ENCODE measurements at regions not wholly inside any gene's neighbourhood (a gene's known extent, or its start where the extent isn't known, plus 50 kb on each side); places are given as distances from the start of the nearest gene placed in this dataset.
A peak's percentile ranks its signal among the peaks of the same experiment; 100 is the strongest.

- dilution Hi-C loops (cut with MboI; ENCODE audit: extremely low pct_ligation_motif_present, low sequenced_read_pairs), result no loop called here
- peak; percentile 8 for DNase-seq (ENCODE audit: low read depth, low spot score)
- no TSS peak for BruUV-seq (replicated peaks)
- intact Hi-C loops (cut with micrococcal nuclease), result no loop called here
- Histone ChIP-seq H3K27ac (ENCODE audit: insufficient read depth, low read depth, low read length) (no peak overlapping the region), H3K36me3 (ENCODE audit: control insufficient read depth in 2 of 2, extremely low read depth in 1 of 2, insufficient read depth in 2 of 2, low read length in 2 of 2) (no peaks in the 10 kb centered on the region), H4K20me1 (replicated peaks; ENCODE audit: control insufficient read depth, extremely low read depth, insufficient read depth, low read length) (no peaks in the 10 kb centered on the region), H3K9ac (replicated peaks; ENCODE audit: extremely low read depth, insufficient read depth, low read length) (no peak overlapping the region), H3K4me3 (replicated peaks in 1 of 3; ENCODE audit: insufficient read depth in 1 of 3, low read depth in 1 of 3, low read length in 3 of 3) (no peak overlapping the region), H2AFZ (ENCODE audit: low read depth, low read length) (peak overlapping the region; percentile 53), H3K9me3 (replicated peaks; ENCODE audit: control insufficient read depth, insufficient read depth, low read length) (no peaks in the 10 kb centered on the region), H3K4me1 (ENCODE audit: control insufficient read depth, extremely low read depth, insufficient read depth, low read length) (peaks cover 7% of the 10 kb centered on the region), H3K79me2 (ENCODE audit: control insufficient read depth, insufficient read depth, low read length) (no peaks in the 10 kb centered on the region), H3K4me2 (ENCODE audit: insufficient read depth, low read length) (no peak overlapping the region), H3K9me1 (replicated peaks; ENCODE audit: control insufficient read depth, extremely low read depth, insufficient read depth, low read length) (no peaks in the 10 kb centered on the region), H3K27me3 (ENCODE audit: control insufficient read depth in 2 of 2, insufficient read depth in 2 of 2, low read length in 2 of 2) (no peaks in the 10 kb centered on the region)
- ChIA-PET POLR2A (no interaction called here), CTCF (interaction anchor here (2.0 to 3.8 kb wide), 4 partner anchors 71 to 447 kb away, joined by 5 to 37 read pairs (median 12); no protein-coding TSS in a partner anchor)
- peak; percentile 44 for FAIRE-seq
- no peak for TF ChIP-seq POLR2A (IDR thresholded peaks at IDR 0.05; ENCODE audit: low read depth, low read length)
- TF ChIP-seq MAX (IDR thresholded peaks at IDR 0.05; ENCODE audit: insufficient read depth, insufficient read length), result no peak
- TF ChIP-seq GATA2 (IDR thresholded peaks at IDR 0.05; ENCODE audit: insufficient read depth, insufficient read length, low read depth, low read length), result no peak
- TF ChIP-seq JUN (IDR thresholded peaks at IDR 0.05; ENCODE audit: borderline replicate concordance, insufficient read depth, insufficient read length, low read depth), result no peak
- no peak for TF ChIP-seq POLR2AphosphoS5 (IDR thresholded peaks at IDR 0.05; ENCODE audit: insufficient read depth, low read depth, low read length)
- no peak for TF ChIP-seq CTCF (IDR thresholded peaks at IDR 0.05; ENCODE audit: extremely low read depth in 1 of 2, insufficient read depth in 1 of 2, low read depth in 1 of 2, low read length in 2 of 2)
- TF ChIP-seq EZH2 (IDR thresholded peaks at IDR 0.05; ENCODE audit: borderline replicate concordance, low read depth, low read length, severe bottlenecking), result no peak
- no peak for TF ChIP-seq MYC (IDR thresholded peaks at IDR 0.05; ENCODE audit: low read depth, low read length)
- no peak for TF ChIP-seq FOS (IDR thresholded peaks at IDR 0.05; ENCODE audit: borderline replicate concordance, insufficient read depth, low read length)
Measured at GRCh38 chr9:90986161-90986560, 184.5 kb downstream of the SYK start.
